Activated T-cell treated with anti-CD3 and anti-CD28 coated beads, Interleukin-2, amount 50 U/mL, for 72 hours (primary cell): ENCODE measurements at regions not wholly inside any gene's neighbourhood (a gene's known extent, or its start where the extent isn't known, plus 50 kb on each side); places are given as distances from the start of the nearest gene placed in this dataset.
"Not testable (repeated sequence)": the region's sequence is repeated elsewhere in the genome, so short reads cannot be mapped to it uniquely, and the experiment has no call there.

Source experiments
- ATAC-seq, 2 donors: fragments of 150-1000 bp; cut with Tn5 transposase; replicated peaks in 1 of 2; 2 replicates each; pipeline ENCODE4 v1.10.0; 2021; ENCODE audit warnings: moderate library complexity in 2 of 2, mild to moderate bottlenecking in 1 of 2
- DNase-seq, 2 donors: peaks; one replicate each; pipeline ENCODE4 v3.0.0; 2021 to 2022; ENCODE audit warnings: mixed read lengths in 1 of 2
- H3K27ac Mint-ChIP-seq: one replicate; pipeline ENCODE4 v1.8.0; 2022; ENCODE audit warnings: mild to moderate bottlenecking, moderate library complexity, mixed read lengths
- H3K27me3 Mint-ChIP-seq: one replicate; pipeline ENCODE4 v1.8.0; 2022; ENCODE audit warnings: low read depth, mixed read lengths
- H3K36me3 Mint-ChIP-seq, 2 donors: one replicate each; pipeline ENCODE4 v1.8.0; 2022; ENCODE audit warnings: mixed read lengths in 2 of 2, mild to moderate bottlenecking in 1 of 2; ENCODE audit not compliant: insufficient read depth in 2 of 2
- H3K4me1 Mint-ChIP-seq: one replicate; pipeline ENCODE4 v1.8.0; 2022; ENCODE audit warnings: low read depth, mixed read lengths
- H3K4me3 Mint-ChIP-seq, 2 donors: one replicate each; pipeline ENCODE4 v1.8.0; 2022; ENCODE audit warnings: mild to moderate bottlenecking in 2 of 2, mixed read lengths in 2 of 2, moderate library complexity in 2 of 2
- H3K9me3 Mint-ChIP-seq, 2 donors: one replicate each; pipeline ENCODE4 v1.8.0; 2022; ENCODE audit warnings: mixed read lengths in 2 of 2

DNA sequence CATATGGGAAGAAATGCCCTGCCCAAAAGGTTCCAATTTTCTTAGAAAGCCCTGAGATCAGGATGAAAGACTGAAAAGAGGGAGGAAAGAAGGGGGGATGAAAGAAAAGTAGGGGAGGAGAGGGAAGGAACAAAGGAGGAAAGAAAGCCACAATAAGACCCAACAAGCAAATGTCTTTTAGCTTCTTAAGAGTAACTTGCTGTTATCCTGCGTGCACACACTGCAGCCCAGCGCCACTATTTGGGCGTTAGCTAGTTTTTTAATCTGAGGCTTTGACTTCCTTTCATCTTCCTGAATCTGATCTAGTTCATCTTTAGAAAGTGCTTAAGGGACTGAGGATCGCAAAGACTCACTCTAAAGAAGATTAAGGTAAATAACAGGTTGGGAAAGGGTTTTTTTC lies 77.4 kb upstream of the HDDC2 start:
- H3K27ac Mint-ChIP-seq: no peak overlapping the region
- H3K4me3 Mint-ChIP-seq: no peak overlapping the region
- H3K27me3 Mint-ChIP-seq: peaks cover 28% of the 10 kb centered on the region
- no peaks in the 10 kb centered on the region for H3K4me1 Mint-ChIP-seq
- H3K36me3 Mint-ChIP-seq: no peaks in the 10 kb centered on the region
- no peaks in the 10 kb centered on the region for H3K9me3 Mint-ChIP-seq
- DNase-seq: no peak
- ATAC-seq: no peak

DNA sequence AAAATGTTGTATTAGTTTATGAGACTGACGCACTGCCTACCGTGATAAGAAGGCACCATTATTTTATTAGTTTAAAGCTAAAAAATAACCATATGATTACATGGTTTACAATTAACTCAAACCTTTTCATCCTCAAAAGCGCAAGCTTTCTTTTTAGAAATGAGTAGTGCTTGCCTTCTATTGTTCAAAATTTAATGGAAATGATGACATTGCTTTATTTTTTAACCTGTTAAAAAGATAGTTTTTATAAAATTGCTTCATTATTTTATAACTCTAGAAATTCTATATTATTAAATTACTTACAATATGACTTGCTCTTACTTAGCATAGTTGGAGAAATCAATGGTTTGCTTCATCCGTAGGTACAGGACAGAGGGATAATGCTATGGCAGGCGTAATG lies 78.7 kb upstream of the HDDC2 start:
- Mint-ChIP-seq H3K9me3 (no peaks in the 10 kb centered on the region), H3K4me1 (no peaks in the 10 kb centered on the region), H3K4me3 (no peak overlapping the region), H3K27me3 (peaks cover 28% of the 10 kb centered on the region), H3K36me3 (no peaks in the 10 kb centered on the region), H3K27ac (no peak overlapping the region)
- no peak for ATAC-seq
- no peak for DNase-seq

DNA sequence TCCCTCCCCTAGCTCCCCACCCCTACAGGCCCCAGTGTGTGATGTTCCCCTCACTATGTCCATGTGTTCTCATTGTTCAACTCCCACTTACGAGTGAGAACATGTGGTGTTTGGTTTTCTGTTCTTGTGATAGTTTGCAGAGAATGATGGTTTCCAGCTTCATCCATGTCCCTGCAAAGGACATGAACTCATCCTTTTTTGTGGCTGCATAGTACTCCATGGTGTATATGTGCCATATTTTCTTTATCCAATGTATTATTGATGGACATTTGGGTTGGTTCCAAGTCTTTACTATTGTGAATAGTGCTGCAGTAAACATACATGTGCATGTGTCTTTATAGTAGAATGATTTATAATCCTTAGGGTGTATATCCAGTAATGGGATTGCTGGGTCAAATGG lies 84.6 kb upstream of the HDDC2 start:
- H3K36me3 Mint-ChIP-seq, H3K9me3 Mint-ChIP-seq, DNase-seq, H3K4me3 Mint-ChIP-seq, H3K27ac Mint-ChIP-seq, H3K4me1 Mint-ChIP-seq, ATAC-seq, H3K27me3 Mint-ChIP-seq: not testable (repeated sequence)

DNA sequence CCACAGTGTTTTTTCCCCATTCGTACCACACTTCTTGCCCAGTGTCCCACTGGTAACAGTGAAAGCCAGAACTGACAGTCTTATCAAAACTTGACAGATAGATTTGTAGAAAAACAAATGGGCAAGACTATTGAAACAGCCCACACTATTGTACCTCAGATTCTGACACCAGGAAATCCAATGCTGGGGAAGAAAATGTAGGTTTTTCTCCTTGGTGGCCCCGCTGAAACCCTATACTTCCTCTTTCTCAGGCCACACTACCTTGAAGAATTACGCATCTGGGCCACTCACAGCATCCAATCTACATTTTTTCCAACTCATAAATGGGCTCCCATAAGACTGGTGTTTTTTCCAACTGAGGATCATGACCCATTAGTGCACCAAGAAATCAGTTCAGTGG lies 90.9 kb upstream of the HDDC2 start:
- H3K4me3 Mint-ChIP-seq: no peak overlapping the region
- H3K27me3 Mint-ChIP-seq: peaks cover 11% of the 10 kb centered on the region
- H3K27ac Mint-ChIP-seq: no peak overlapping the region
- H3K9me3 Mint-ChIP-seq: no peaks in the 10 kb centered on the region
- ATAC-seq: no peak
- H3K4me1 Mint-ChIP-seq: peaks cover 8% of the 10 kb centered on the region
- no peaks in the 10 kb centered on the region for H3K36me3 Mint-ChIP-seq
- DNase-seq: no peak

DNA sequence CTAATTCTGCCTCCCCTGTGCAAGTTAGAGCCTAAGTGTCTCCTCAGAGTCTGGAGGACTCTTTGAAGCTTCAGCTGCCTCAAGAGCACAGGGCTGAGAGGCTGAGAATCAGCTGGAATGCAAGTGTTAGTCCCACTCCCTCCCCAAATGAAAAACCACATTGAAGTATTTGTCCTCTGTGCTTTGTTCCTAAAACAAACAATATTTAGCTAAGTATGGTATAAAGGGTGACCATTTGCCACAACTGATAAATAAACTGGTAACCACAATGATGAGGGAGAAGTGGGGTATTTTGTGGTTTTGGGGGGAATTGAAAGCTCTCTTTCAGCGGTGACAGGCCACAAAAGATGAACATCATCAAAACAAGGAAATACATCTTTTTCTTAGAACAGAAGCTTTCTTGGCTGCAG lies 91.7 kb upstream of the HDDC2 start:
- peaks cover 11% of the 10 kb centered on the region for H3K27me3 Mint-ChIP-seq
- no peak overlapping the region for H3K27ac Mint-ChIP-seq
- DNase-seq (no peak), ATAC-seq (no peak)
- no peaks in the 10 kb centered on the region for H3K36me3 Mint-ChIP-seq
- peaks cover 8% of the 10 kb centered on the region for H3K4me1 Mint-ChIP-seq
- H3K4me3 Mint-ChIP-seq: peak overlapping the region in 1 of 2 donors; percentile 7
- H3K9me3 Mint-ChIP-seq: peaks cover 0 to under 1% of the 10 kb centered on the region in 2 donors

DNA sequence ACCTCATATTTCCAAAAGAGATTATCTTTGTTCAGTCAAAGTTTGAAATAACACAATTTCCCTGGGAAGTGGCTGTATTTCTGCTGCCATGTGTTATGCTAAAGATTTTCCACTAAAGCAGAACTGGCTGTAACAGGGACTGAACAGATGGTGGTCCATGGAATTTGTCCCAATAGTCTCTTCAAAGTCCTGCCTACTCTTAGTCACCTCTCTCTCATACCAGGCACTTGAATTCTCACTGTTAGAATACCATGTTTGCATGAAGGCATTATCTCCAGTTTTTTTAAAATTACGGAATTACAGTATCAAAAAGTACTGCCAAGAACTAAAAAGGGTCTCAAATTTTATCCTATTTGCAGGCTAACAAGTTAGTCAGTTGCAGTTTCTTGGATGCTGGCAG lies 105.0 kb upstream of the HDDC2 start:
- Mint-ChIP-seq H3K4me1 (no peaks in the 10 kb centered on the region), H3K9me3 (peaks cover 0 to 5% of the 10 kb centered on the region in 2 donors), H3K27ac (no peak overlapping the region), H3K36me3 (no peaks in the 10 kb centered on the region), H3K27me3 (peaks cover 13% of the 10 kb centered on the region), H3K4me3 (no peak overlapping the region)
- no peak for ATAC-seq
- DNase-seq: no peak

DNA sequence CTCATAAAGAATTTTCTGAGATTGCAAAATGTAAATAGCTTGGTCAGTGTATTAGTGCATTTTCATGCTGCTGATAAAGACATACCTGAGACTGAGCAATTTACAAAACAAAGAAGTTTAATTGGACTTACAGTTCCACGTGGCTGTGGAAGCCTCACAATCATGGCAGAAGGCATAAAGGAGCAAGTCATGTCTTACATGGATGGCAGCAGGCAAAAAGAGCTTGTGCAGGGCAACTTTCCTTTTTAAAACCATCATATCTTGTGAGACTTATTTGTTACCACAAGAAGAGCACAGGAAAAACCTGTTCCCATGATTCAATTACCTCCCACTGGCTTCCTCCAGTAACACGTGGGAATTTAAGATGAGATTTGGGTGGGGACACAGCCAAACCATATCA lies 112.7 kb upstream of the HDDC2 start:
- Mint-ChIP-seq H3K27ac (no peak overlapping the region), H3K4me1 (no peaks in the 10 kb centered on the region), H3K27me3 (peaks cover 3% of the 10 kb centered on the region), H3K9me3 (peaks cover 2% of the 10 kb centered on the region in 2 donors), H3K36me3 (no peaks in the 10 kb centered on the region), H3K4me3 (no peak overlapping the region)
- no peak for ATAC-seq
- no peak for DNase-seq

DNA sequence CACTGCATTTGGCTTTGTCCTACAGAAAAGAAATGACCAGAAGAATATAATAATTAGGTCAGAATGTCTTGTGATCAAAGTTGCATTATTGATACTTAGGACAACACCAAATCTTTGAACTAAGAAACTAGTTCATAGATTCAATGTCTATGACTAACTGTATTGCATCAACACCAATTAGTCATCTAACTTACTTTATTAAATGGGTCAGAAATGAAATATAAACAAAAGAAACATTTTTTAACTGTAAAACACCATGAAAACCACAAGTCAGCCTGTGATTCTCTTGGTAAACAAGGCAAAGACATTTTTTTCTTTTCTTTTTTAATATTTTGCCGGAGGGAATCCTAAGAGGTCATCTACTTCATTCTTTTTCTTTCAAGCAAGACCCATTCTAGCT lies 114.1 kb upstream of the HDDC2 start:
- no peaks in the 10 kb centered on the region for H3K27me3 Mint-ChIP-seq
- DNase-seq: no peak
- no peaks in the 10 kb centered on the region for H3K4me1 Mint-ChIP-seq
- peaks cover 0 to 2% of the 10 kb centered on the region in 2 donors for H3K9me3 Mint-ChIP-seq
- no peaks in the 10 kb centered on the region for H3K36me3 Mint-ChIP-seq
- no peak for ATAC-seq
- no peak overlapping the region for H3K4me3 Mint-ChIP-seq
- H3K27ac Mint-ChIP-seq: no peak overlapping the region

DNA sequence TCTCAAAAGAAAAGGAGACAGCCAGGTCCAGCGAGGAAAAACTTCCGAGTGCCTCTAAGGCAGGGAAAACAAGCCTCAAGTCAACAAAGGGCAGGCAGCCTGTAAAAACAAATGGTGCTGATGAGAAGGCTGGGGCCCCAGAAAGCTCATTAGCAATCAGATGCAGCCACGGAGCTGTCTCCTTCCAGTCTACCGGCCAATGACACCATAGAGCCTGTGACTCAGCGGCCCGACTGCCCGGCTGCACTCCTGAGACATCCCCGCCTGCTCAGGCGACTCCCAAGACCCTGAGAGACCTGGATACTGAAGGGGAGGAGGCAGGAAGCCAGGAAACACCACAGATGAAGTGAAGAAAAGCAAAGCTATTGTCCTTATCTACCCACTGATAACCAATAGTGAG lies 120.1 kb upstream of the HDDC2 start:
- Mint-ChIP-seq H3K4me1 (no peaks in the 10 kb centered on the region), H3K36me3 (no peaks in the 10 kb centered on the region), H3K27me3 (no peaks in the 10 kb centered on the region), H3K4me3 (no peak overlapping the region), H3K27ac (no peak overlapping the region), H3K9me3 (no peaks in the 10 kb centered on the region)
- DNase-seq: no peak
- no peak for ATAC-seq

DNA sequence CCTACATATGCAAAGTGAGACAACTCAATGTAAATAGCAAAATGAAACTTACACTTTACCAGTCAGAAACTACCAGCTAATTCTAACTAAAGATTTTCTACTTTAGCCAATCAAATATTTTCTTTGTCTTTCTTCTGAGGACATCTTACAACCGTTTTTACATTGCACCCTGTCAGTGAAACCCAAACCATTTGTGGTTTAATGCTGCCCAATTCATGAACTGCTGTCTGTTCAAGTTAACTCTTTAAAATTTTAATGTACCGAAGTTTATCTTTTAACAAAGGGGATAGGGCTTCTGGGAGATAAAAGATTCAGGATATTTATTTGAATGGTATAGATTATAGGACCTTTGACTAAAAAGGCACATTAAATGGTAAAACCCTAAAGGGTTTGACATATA lies 121.3 kb upstream of the HDDC2 start:
- Mint-ChIP-seq H3K27ac (no peak overlapping the region), H3K27me3 (no peaks in the 10 kb centered on the region), H3K4me3 (no peak overlapping the region), H3K4me1 (no peaks in the 10 kb centered on the region), H3K36me3 (no peaks in the 10 kb centered on the region), H3K9me3 (no peaks in the 10 kb centered on the region)
- no peak for DNase-seq
- ATAC-seq: no peak

DNA sequence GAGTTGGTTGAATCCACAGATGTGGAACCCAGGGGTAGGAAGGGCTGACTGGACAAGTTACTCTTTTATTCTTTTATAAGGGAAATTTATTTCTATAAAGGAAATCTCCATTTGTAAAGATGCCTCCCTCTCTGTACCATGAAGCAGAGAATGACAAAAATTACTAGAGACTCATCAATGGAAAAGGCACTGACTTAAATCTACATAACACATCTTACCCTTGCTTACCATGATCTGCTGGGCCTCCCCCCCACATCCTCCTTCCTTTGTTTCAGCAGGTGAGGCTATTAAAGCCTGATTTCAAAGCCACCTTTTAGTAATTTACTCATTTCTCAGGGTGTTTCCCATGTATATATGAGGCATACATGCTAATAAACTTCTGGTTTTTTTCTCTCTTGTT lies 130.2 kb upstream of the HDDC2 start:
- H3K27me3 Mint-ChIP-seq: peaks cover 12% of the 10 kb centered on the region
- DNase-seq (no peak), ATAC-seq (no peak)
- H3K36me3 Mint-ChIP-seq: no peaks in the 10 kb centered on the region
- H3K4me1 Mint-ChIP-seq: no peaks in the 10 kb centered on the region
- H3K27ac Mint-ChIP-seq: no peak overlapping the region
- H3K9me3 Mint-ChIP-seq: no peaks in the 10 kb centered on the region
- no peak overlapping the region for H3K4me3 Mint-ChIP-seq

DNA sequence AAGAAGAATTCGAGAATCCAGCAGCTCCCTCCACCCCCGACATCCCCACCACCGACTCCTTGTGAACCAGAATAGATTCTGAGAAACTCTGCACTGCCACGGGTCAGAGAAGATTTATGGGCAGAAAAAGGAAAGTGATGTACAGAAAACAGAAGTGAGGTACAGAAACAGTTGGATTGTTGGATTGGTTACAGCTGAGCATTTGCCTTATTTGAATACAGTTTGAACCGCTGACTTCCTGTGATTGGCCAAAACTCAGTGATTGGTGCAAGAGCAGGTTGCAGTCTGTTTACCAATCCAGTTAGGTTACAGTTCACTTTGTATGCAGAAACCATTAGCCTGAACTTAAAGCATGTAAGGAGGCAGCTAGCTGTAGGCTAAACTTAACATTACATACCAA lies 131.2 kb upstream of the HDDC2 start:
- Mint-ChIP-seq H3K4me3 (no peak overlapping the region), H3K9me3 (no peaks in the 10 kb centered on the region), H3K36me3 (no peaks in the 10 kb centered on the region), H3K4me1 (no peaks in the 10 kb centered on the region), H3K27me3 (peaks cover 19% of the 10 kb centered on the region), H3K27ac (no peak overlapping the region)
- DNase-seq (no peak), ATAC-seq (no peak)

DNA sequence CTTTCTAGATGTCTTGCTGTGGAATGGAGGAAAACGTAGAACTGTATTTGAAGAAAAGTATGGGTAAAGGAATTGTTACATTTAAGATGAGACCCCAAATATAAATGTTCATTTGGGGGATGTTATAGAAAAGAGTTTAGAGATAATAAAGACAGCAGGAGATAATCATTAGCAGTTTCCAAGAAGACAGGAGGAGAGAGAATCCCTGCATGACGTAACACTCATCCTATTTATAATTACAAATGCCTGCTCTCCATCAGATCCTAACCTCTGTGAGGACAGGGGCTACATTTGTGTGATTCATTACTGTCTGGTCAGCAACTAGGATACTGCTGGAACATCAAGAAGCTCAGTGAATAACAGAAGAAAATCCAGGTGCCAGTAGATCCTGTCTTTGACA lies 133.0 kb upstream of the HDDC2 start:
- Mint-ChIP-seq H3K27ac (no peak overlapping the region), H3K4me3 (no peak overlapping the region), H3K36me3 (no peaks in the 10 kb centered on the region), H3K27me3 (peaks cover 22% of the 10 kb centered on the region), H3K4me1 (no peaks in the 10 kb centered on the region), H3K9me3 (no peaks in the 10 kb centered on the region)
- DNase-seq (no peak), ATAC-seq (no peak)

DNA sequence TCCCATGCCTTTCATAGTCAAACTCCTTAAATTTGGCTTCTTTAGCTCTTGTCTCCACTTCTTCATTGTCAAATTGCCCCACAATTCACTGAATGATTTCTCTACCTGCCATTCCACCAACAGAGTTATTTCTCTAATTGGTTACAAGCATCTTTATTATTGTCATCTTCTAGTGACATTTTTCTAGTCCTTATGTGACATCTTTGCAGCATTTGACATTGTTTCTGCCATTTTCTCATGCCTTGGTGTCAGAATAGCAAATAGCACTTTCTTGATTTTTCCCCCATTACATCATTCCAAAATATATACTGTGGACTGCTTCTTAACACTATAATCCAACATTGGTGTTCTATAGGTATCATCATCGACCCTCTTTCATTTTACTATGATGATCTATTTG lies 137.7 kb upstream of the HDDC2 start:
- Mint-ChIP-seq H3K4me1 (no peaks in the 10 kb centered on the region), H3K27ac (no peak overlapping the region), H3K36me3 (no peaks in the 10 kb centered on the region), H3K4me3 (no peak overlapping the region), H3K9me3 (no peaks in the 10 kb centered on the region), H3K27me3 (peaks cover 22% of the 10 kb centered on the region)
- no peak for DNase-seq
- no peak for ATAC-seq
